Neural progenitor cell (in vitro differentiated cells): ENCODE measurements at regions not wholly inside any gene's neighbourhood (a gene's known extent, or its start where the extent isn't known, plus 50 kb on each side); places are given as distances from the start of the nearest gene placed in this dataset.

ENCODE experiments used
- DNase-seq: peaks from one replicate; pipeline ENCODE4 v3.0.0-alpha.2; 2016; ENCODE audit warnings: low spot score
- H2AFZ ChIP-seq: fragments of 200-600 bp; sonication (generic); replicated peaks from 2 replicates; pipeline ENCODE4 v1.6.1; 2016; ENCODE audit warnings: antibody characterized with exemption
- H3F3A ChIP-seq: fragments of 200-600 bp; sonication (generic); 2 replicates; pipeline ENCODE4 v1.6.1; 2016; ENCODE audit warnings: antibody characterized with exemption, low read depth
- H3K27ac ChIP-seq: fragments of 200-600 bp; sonication (generic); 2 replicates; pipeline ENCODE4 v1.5.1; 2016; ENCODE audit warnings: mild to moderate bottlenecking
- H3K27me3 ChIP-seq: fragments of 200-600 bp; sonication (generic); 2 replicates; pipeline ENCODE4 v1.6.1; 2016; ENCODE audit warnings: mild to moderate bottlenecking, moderate library complexity
- H3K36me3 ChIP-seq: fragments of 200-600 bp; sonication (generic); 2 replicates; pipeline ENCODE4 v1.5.1; 2016
- H3K4me1 ChIP-seq: fragments of 200-600 bp; sonication (generic); 2 replicates; pipeline ENCODE4 v1.6.1; 2016; ENCODE audit warnings: mixed run types
- H3K4me2 ChIP-seq: fragments of 200-600 bp; sonication (generic); 2 replicates; pipeline ENCODE4 v1.6.1; 2016
- H3K4me3 ChIP-seq: fragments of 200-600 bp; sonication (generic); 2 replicates; pipeline ENCODE4 v1.5.1; 2016
- H3K79me2 ChIP-seq: fragments of 200-600 bp; sonication (generic); 2 replicates; pipeline ENCODE4 v1.6.1; 2016; ENCODE audit warnings: low read depth
- H3K9ac ChIP-seq: fragments of 200-600 bp; sonication (generic); 2 replicates; pipeline ENCODE4 v1.6.1; 2016
- H3K9me3 ChIP-seq: fragments of 200-600 bp; sonication (generic); 2 replicates; pipeline ENCODE4 v1.5.1; 2016; ENCODE audit warnings: low read depth
- H4K20me1 ChIP-seq: fragments of 200-600 bp; sonication (generic); 2 replicates; pipeline ENCODE4 v1.6.1; 2016; ENCODE audit warnings: low read depth
- H3K27ac Mint-ChIP-seq: 3 replicates; pipeline ENCODE4 v1.8.0; 2021; ENCODE audit warnings: mixed read lengths
- H3K27me3 Mint-ChIP-seq: 2 replicates; pipeline ENCODE4 v1.8.0; 2022; ENCODE audit warnings: low read depth, mild to moderate bottlenecking, inconsistent platforms, moderate library complexity, mixed read lengths; ENCODE audit not compliant: insufficient read depth
- H3K36me3 Mint-ChIP-seq: 3 replicates; pipeline ENCODE4 v1.8.0; 2021; ENCODE audit warnings: mixed read lengths
- H3K4me1 Mint-ChIP-seq: 3 replicates; pipeline ENCODE4 v1.8.0; 2021; ENCODE audit warnings: mixed read lengths
- H3K4me3 Mint-ChIP-seq: 3 replicates; pipeline ENCODE4 v1.8.0; 2021; ENCODE audit warnings: mild to moderate bottlenecking, moderate library complexity, mixed read lengths
- H3K9me3 Mint-ChIP-seq: 3 replicates; pipeline ENCODE4 v1.8.0; 2020; ENCODE audit warnings: mixed read lengths
- CTCF ChIP-seq: fragments of 200-600 bp; sonication (generic); IDR thresholded peaks from 2 replicates; pipeline ENCODE4 v1.5.1; 2017; ENCODE audit warnings: antibody characterized with exemption, mild to moderate bottlenecking
- EZH2 ChIP-seq: fragments of 200-600 bp; sonication (generic); IDR thresholded peaks from 2 replicates; pipeline ENCODE4 v1.6.1; 2017; ENCODE audit warnings: antibody characterized with exemption, mild to moderate bottlenecking, moderate library complexity
- EZH2phosphoT487 ChIP-seq: fragments of 200-600 bp; sonication (generic); IDR thresholded peaks from 2 replicates; pipeline ENCODE4 v1.6.1; 2017; ENCODE audit warnings: antibody characterized with exemption

GRCh38 chr13:57527114-57527735, 104.3 kb upstream of the PCDH17 start:
- H3F3A ChIP-seq, result no peaks in the 10 kb centered on the region
- no peaks in the 10 kb centered on the region for H4K20me1 ChIP-seq
- H2AFZ ChIP-seq, result no peak overlapping the region
- H3K9me3 Mint-ChIP-seq, result no peaks in the 10 kb centered on the region
- no peak for DNase-seq
- no peak overlapping the region for H3K27ac ChIP-seq
- no peaks in the 10 kb centered on the region for H3K4me1 Mint-ChIP-seq
- H3K36me3 ChIP-seq, result peaks cover 6% of the 10 kb centered on the region
- H3K36me3 Mint-ChIP-seq, result no peaks in the 10 kb centered on the region
- TF ChIP-seq EZH2 (no peak), CTCF (no peak), EZH2phosphoT487 (no peak)
- H3K27me3 ChIP-seq, result no peaks in the 10 kb centered on the region
- no peak overlapping the region for H3K4me2 ChIP-seq
- no peak overlapping the region for H3K9ac ChIP-seq
- no peaks in the 10 kb centered on the region for H3K79me2 ChIP-seq
- H3K4me3 ChIP-seq, result no peak overlapping the region
- no peaks in the 10 kb centered on the region for H3K4me1 ChIP-seq
- H3K27ac Mint-ChIP-seq, result no peak overlapping the region
- no peaks in the 10 kb centered on the region for H3K27me3 Mint-ChIP-seq
- no peak overlapping the region for H3K4me3 Mint-ChIP-seq
- peaks cover 10% of the 10 kb centered on the region for H3K9me3 ChIP-seq

GRCh38 chr13:57531256-57531655, 100.3 kb upstream of the PCDH17 start:
- Histone ChIP-seq H3K4me1 (no peaks in the 10 kb centered on the region), H3K4me2 (no peak overlapping the region), H3K36me3 (peaks cover 6% of the 10 kb centered on the region), H3F3A (no peaks in the 10 kb centered on the region), H3K27ac (no peak overlapping the region), H3K9ac (no peak overlapping the region), H4K20me1 (no peaks in the 10 kb centered on the region), H3K9me3 (peaks cover 10% of the 10 kb centered on the region), H2AFZ (no peak overlapping the region), H3K79me2 (no peaks in the 10 kb centered on the region), H3K27me3 (no peaks in the 10 kb centered on the region), H3K4me3 (no peak overlapping the region)
- no peak overlapping the region for H3K4me3 Mint-ChIP-seq
- no peak overlapping the region for H3K27ac Mint-ChIP-seq
- no peaks in the 10 kb centered on the region for H3K4me1 Mint-ChIP-seq
- no peak for DNase-seq
- TF ChIP-seq EZH2phosphoT487 (no peak), CTCF (no peak), EZH2 (no peak)
- H3K36me3 Mint-ChIP-seq, result no peaks in the 10 kb centered on the region
- no peaks in the 10 kb centered on the region for H3K27me3 Mint-ChIP-seq
- H3K9me3 Mint-ChIP-seq, result no peaks in the 10 kb centered on the region

GRCh38 chr13:57546942-57547341, 84.6 kb upstream of the PCDH17 start:
- no peaks in the 10 kb centered on the region for H3K4me1 Mint-ChIP-seq
- DNase-seq, result no peak
- H3K36me3 ChIP-seq, result no peaks in the 10 kb centered on the region
- no peaks in the 10 kb centered on the region for H4K20me1 ChIP-seq
- no peaks in the 10 kb centered on the region for H3K4me1 ChIP-seq
- H3K9ac ChIP-seq, result no peak overlapping the region
- no peak overlapping the region for H3K4me3 Mint-ChIP-seq
- no peak overlapping the region for H2AFZ ChIP-seq
- H3F3A ChIP-seq, result no peaks in the 10 kb centered on the region
- no peak overlapping the region for H3K4me2 ChIP-seq
- H3K27ac ChIP-seq, result no peak overlapping the region
- H3K36me3 Mint-ChIP-seq, result no peaks in the 10 kb centered on the region
- TF ChIP-seq EZH2phosphoT487 (no peak), CTCF (no peak), EZH2 (no peak)
- H3K27me3 Mint-ChIP-seq, result no peaks in the 10 kb centered on the region
- no peaks in the 10 kb centered on the region for H3K9me3 ChIP-seq
- H3K4me3 ChIP-seq, result no peak overlapping the region
- H3K9me3 Mint-ChIP-seq, result no peaks in the 10 kb centered on the region
- no peaks in the 10 kb centered on the region for H3K27me3 ChIP-seq
- H3K27ac Mint-ChIP-seq, result no peak overlapping the region
- no peaks in the 10 kb centered on the region for H3K79me2 ChIP-seq
